ENCODE measurements at regions not wholly inside any gene's neighbourhood (a gene's known extent, or its start where the extent isn't known, plus 50 kb on each side); places are given as distances from the start of the nearest gene placed in this dataset.

- no peaks in the 10 kb centered on the region for H3K4me1 Mint-ChIP-seq (ENCODE audit: low read depth, unreplicated experiment)
- no peaks in the 10 kb centered on the region for H3K9me3 Mint-ChIP-seq (ENCODE audit: low read depth, unreplicated experiment)
- DNase-seq = no peak
- H3K27me3 Mint-ChIP-seq (ENCODE audit: unreplicated experiment) = no peaks in the 10 kb centered on the region
- CTCF ChIA-PET = no interaction called here
- intact Hi-C loops (cut with micrococcal nuclease; ENCODE audit: unreplicated experiment) = no loop called here
- no TSS peak for BruUV-seq (replicated peaks)
- H3K4me3 Mint-ChIP-seq (ENCODE audit: low read depth, unreplicated experiment) = no peak overlapping the region
- H3K36me3 Mint-ChIP-seq (ENCODE audit: insufficient read depth, unreplicated experiment) = no peaks in the 10 kb centered on the region
- TF ChIP-seq, protein P1, sequence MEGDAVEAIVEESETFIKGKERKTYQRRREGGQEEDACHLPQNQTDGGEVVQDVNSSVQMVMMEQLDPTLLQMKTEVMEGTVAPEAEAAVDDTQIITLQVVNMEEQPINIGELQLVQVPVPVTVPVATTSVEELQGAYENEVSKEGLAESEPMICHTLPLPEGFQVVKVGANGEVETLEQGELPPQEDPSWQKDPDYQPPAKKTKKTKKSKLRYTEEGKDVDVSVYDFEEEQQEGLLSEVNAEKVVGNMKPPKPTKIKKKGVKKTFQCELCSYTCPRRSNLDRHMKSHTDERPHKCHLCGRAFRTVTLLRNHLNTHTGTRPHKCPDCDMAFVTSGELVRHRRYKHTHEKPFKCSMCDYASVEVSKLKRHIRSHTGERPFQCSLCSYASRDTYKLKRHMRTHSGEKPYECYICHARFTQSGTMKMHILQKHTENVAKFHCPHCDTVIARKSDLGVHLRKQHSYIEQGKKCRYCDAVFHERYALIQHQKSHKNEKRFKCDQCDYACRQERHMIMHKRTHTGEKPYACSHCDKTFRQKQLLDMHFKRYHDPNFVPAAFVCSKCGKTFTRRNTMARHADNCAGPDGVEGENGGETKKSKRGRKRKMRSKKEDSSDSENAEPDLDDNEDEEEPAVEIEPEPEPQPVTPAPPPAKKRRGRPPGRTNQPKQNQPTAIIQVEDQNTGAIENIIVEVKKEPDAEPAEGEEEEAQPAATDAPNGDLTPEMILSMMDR (IDR thresholded peaks at IDR 0.05; ENCODE audit: unreplicated experiment) = no peak
- no peak overlapping the region for H3K27ac Mint-ChIP-seq (ENCODE audit: unreplicated experiment)
Observed at GRCh38 chr1:81205956-81206355, 594.8 kb upstream of the ADGRL2 start.

- H3K36me3 Mint-ChIP-seq (ENCODE audit: insufficient read depth, unreplicated experiment) = no peaks in the 10 kb centered on the region
- H3K9me3 Mint-ChIP-seq (ENCODE audit: low read depth, unreplicated experiment) = no peaks in the 10 kb centered on the region
- H3K4me3 Mint-ChIP-seq (ENCODE audit: low read depth, unreplicated experiment) = no peak overlapping the region
- intact Hi-C loops (cut with micrococcal nuclease; ENCODE audit: unreplicated experiment) = no loop called here
- no peak for DNase-seq
- no peak overlapping the region for H3K27ac Mint-ChIP-seq (ENCODE audit: unreplicated experiment)
- TF ChIP-seq, protein P1 (IDR thresholded peaks at IDR 0.05; ENCODE audit: unreplicated experiment) = no peak
- CTCF ChIA-PET = no interaction called here
- H3K27me3 Mint-ChIP-seq (ENCODE audit: unreplicated experiment) = no peaks in the 10 kb centered on the region
- no TSS peak for BruUV-seq (replicated peaks)
- no peaks in the 10 kb centered on the region for H3K4me1 Mint-ChIP-seq (ENCODE audit: low read depth, unreplicated experiment)
Observed at GRCh38 chr1:81201779-81202178, 599.0 kb upstream of the ADGRL2 start.

GRCh38 chr1:81197591-81197990 is 603.1 kb upstream of the ADGRL2 start:
- Mint-ChIP-seq H3K4me3 (ENCODE audit: low read depth, unreplicated experiment) (no peak overlapping the region), H3K27ac (ENCODE audit: unreplicated experiment) (no peak overlapping the region), H3K36me3 (ENCODE audit: insufficient read depth, unreplicated experiment) (no peaks in the 10 kb centered on the region), H3K4me1 (ENCODE audit: low read depth, unreplicated experiment) (no peaks in the 10 kb centered on the region), H3K9me3 (ENCODE audit: low read depth, unreplicated experiment) (no peaks in the 10 kb centered on the region), H3K27me3 (ENCODE audit: unreplicated experiment) (no peaks in the 10 kb centered on the region)
- CTCF ChIA-PET = no interaction called here
- TF ChIP-seq, protein P1 (IDR thresholded peaks at IDR 0.05; ENCODE audit: unreplicated experiment) = no peak
- BruUV-seq (replicated peaks) = no TSS peak
- intact Hi-C loops (cut with micrococcal nuclease; ENCODE audit: unreplicated experiment) = no loop called here
- DNase-seq = no peak

DNA sequence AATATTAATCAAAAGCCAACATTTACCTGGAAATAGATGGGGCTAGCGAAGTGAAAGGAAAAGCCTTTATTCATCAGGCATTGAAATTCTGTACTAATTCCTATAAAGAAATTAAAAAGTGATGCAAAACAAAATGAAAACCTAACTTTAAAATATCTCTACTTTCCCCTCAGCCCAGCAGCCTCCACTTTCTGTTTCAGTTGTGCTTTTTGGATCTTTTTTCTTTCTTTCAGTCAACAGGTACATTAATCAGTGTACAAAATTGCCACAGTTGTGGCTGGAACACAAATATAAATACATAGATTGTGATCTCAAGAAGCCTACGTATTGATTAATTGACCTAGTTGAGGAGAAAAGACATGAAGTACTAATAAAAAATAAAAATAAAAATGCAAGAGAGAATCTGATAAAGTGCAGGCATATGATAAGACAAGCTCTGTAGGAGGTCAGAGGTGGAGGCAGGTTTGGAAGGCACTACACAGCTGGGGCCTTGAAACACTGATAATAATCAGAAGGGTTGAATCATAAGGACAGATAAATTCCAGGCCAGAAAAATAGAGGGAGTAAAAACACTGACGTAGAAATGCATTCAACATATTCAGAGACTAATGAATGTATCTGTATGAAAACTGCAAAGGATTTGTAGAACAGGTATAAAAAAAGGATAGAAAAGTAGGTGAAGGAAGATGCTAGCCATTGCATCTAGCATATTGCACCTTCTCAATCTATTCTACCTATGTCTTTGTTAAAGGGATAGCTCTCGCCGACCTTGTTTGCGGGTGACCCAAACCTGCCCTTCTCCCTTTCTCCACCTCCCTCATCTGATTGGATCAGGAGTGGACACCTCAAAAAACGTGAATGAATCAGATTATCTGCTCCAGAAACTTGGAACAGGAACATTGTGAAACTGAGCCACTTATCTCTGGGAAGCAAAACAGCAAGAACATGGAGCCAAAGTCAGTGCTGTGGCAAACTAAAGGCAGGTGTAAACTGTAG is 607.8 kb upstream of the ADGRL2 start:
- CTCF ChIA-PET = interaction anchor here (0.6 to 1.2 kb wide), 2 partner anchors 42 to 301 kb away, joined by 3 read pairs; no protein-coding TSS in a partner anchor
- H3K27me3 Mint-ChIP-seq (ENCODE audit: unreplicated experiment) = no peaks in the 10 kb centered on the region
- no TSS peak for BruUV-seq (replicated peaks)

More for the DNA sequence above, 607.8 kb upstream of the ADGRL2 start:
- DNase-seq = no peak
- no peak overlapping the region for H3K27ac Mint-ChIP-seq (ENCODE audit: unreplicated experiment)
- intact Hi-C loops (cut with micrococcal nuclease; ENCODE audit: unreplicated experiment) = no loop called here
- no peaks in the 10 kb centered on the region for H3K4me1 Mint-ChIP-seq (ENCODE audit: low read depth, unreplicated experiment)
- no peaks in the 10 kb centered on the region for H3K9me3 Mint-ChIP-seq (ENCODE audit: low read depth, unreplicated experiment)
- TF ChIP-seq, protein P1 (IDR thresholded peaks at IDR 0.05; ENCODE audit: unreplicated experiment) = no peak
- no peak overlapping the region for H3K4me3 Mint-ChIP-seq (ENCODE audit: low read depth, unreplicated experiment)
- H3K36me3 Mint-ChIP-seq (ENCODE audit: insufficient read depth, unreplicated experiment) = no peaks in the 10 kb centered on the region
